Sigmoid colon (tissue), 4 donors: ENCODE measurements at regions not wholly inside any gene's neighbourhood (a gene's known extent, or its start where the extent isn't known, plus 50 kb on each side); places are given as distances from the start of the nearest gene placed in this dataset.

Source experiments
- EP300 ChIP-seq, 4 donors: sonication (generic); formaldehyde crosslinking; IDR thresholded peaks; one replicate each; pipeline ENCODE4 v1.6.1; 2017; ENCODE audit warnings: antibody characterized with exemption in 4 of 4
- POLR2A ChIP-seq, 2 donors: fragments of 450-650 bp; IDR thresholded peaks; one replicate each; pipeline ENCODE4 v1.6.1; 2016; ENCODE audit warnings: antibody characterized with exemption in 2 of 2, mild to moderate bottlenecking in 2 of 2, moderate library complexity in 2 of 2
- TF ChIP-seq, protein P1 (sequence below), 4 experiments: fragments of 450-650 bp in 3 of 4; fragments of 200-600 bp in 1 of 4; IDR thresholded peaks; one replicate each; pipeline ENCODE4 v1.5.1; 2016 to 2019; ENCODE audit warnings: antibody characterized with exemption in 4 of 4, mild to moderate bottlenecking in 3 of 4, moderate library complexity in 2 of 4

GRCh38 chr11:45502226-45502545 lies 163.2 kb downstream of the CHST1 start:
- TF ChIP-seq, protein P1, sequence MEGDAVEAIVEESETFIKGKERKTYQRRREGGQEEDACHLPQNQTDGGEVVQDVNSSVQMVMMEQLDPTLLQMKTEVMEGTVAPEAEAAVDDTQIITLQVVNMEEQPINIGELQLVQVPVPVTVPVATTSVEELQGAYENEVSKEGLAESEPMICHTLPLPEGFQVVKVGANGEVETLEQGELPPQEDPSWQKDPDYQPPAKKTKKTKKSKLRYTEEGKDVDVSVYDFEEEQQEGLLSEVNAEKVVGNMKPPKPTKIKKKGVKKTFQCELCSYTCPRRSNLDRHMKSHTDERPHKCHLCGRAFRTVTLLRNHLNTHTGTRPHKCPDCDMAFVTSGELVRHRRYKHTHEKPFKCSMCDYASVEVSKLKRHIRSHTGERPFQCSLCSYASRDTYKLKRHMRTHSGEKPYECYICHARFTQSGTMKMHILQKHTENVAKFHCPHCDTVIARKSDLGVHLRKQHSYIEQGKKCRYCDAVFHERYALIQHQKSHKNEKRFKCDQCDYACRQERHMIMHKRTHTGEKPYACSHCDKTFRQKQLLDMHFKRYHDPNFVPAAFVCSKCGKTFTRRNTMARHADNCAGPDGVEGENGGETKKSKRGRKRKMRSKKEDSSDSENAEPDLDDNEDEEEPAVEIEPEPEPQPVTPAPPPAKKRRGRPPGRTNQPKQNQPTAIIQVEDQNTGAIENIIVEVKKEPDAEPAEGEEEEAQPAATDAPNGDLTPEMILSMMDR (IDR thresholded peaks at IDR 0.05): no peak
- TF ChIP-seq EP300 (IDR thresholded peaks at IDR 0.05) (no peak), POLR2A (IDR thresholded peaks at IDR 0.05) (no peak)
